IPS-NIHi7 (cell line): ENCODE measurements at regions not wholly inside any gene's neighbourhood (a gene's known extent, or its start where the extent isn't known, plus 50 kb on each side); places are given as distances from the start of the nearest gene placed in this dataset.

Experiments used
- DNase-seq: peaks from one replicate; pipeline ENCODE4 v3.0.0; 2012; ENCODE audit warnings: mixed read lengths; ENCODE audit errors: extremely low spot score

- DNase-seq, result no peak
These were observed 101.8 kb upstream of the LIPC start for GRCh38 chr15:58329781-58330671.

DNA sequence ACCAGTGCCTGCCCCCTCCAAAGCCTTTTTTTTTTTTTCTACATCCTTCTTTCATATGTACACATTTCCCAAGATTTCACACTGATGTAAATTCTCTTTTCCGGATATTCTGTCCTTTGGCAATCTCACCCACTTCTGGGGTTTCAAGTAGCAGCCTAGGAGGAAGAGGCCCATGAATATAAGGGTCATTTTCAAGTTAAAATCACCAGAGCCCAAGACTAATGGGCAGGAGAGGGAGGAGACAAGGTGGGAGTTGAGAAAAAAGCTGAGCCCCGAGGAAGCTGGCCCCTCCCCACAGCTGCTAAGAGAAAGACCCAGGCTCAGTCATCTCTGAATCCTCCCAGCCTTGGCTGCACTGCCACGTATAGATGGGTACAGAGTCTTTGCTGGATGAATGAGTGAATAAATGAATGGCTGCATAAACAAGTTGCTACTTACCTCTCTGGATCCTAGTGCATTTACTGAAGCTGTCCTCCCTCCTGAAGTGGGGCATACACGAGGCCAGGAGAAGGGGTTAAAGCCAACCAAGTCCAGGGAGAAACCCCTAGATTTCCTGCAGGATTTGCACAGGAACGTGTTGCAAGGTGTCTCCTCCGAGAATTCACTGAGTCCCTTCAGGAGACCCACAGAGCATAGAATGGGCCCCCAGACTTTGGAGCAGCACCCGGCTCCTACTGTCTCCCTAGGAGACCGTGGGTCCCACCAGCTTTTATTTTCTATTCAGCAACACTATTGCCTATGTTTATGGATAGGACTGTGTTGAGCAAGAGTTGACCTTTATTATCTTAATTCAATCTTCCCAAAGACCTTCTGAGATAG is 100.8 kb upstream of the LIPC start:
- no peak for DNase-seq

GRCh38 chr15:58331560-58331912 is 100.3 kb upstream of the LIPC start:
- DNase-seq, result no peak

DNA sequence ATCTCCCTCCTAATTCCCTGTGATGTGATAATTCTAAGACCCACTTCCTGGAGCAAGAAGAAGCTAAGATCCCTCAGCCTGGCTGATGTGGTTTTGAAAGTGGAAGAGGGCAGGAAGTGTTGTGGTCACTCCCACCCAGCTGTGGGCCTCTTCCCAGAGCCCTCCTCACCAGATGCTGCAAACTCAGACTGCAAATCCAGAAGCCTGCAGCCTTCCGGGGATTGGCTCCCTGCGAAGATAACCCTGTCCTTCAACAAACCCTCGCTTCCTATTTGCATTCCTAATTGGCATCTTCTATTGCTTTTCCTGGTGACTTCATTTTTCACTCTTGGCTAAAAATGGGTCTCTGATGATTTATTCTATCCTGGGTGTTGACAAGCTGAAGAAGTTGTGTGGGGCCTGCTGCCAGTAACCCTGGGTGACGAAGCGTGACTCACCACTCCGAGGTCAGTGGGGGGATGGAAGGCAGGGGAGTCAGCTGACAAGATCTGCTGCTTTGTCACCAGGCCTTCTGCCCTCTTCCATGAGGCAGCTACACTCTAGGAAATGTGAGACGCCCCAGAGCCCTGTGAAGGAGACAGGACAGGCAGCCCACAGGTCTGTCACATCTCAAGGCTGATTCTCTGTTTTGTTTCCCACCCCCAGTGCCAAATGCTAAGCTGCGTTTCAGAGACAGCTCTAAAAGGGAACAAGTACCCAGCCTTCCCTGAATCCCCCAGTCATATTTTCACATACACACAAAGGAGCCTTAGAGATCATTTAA is 99.7 kb upstream of the LIPC start:
- peak; percentile 64 for DNase-seq

- no peak for DNase-seq
These were observed 99.0 kb upstream of the LIPC start for GRCh38 chr15:58332676-58333400.

DNA sequence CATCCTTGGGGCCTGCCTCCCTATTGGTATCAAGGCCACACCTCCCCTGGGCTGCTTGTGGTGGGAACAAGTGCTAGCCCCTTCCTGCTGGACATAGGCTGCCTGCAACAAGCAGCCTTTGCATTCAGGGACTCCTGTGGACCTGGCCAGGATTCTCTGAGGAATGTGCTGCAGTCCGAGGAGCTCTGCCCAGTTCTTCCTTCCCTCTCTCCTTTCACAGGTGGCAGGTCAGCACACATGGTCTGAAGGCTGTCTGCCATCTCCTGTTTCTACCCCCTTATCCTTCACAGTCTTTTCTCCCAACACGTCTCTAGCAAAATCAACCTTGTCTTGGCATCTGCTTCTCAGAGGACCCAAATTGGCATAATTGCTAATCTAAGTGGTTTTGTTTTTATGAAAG is 97.0 kb upstream of the LIPC start:
- DNase-seq, result no peak

- DNase-seq, result no peak
These were observed 95.6 kb upstream of the LIPC start for GRCh38 chr15:58336161-58336560.

DNA sequence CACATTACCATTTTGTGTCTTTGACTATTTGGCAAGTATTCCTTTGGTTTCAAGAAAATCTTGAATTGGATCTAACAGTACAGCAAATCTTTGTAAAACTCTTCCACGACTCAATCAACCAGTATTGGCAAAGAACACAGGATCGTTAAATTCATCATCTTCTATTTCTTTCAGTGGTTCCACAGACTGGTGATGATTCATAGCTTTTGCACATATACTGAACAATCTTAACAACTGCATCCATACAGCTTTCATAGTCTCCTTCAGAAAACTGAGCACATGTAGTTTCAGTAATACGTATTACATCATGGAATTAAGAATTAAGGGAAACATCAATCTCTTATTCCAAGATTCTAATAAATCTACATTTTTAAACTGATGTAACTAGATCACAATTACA is 91.6 kb upstream of the LIPC start:
- no peak for DNase-seq

- DNase-seq, result no peak
These were observed 89.3 kb upstream of the LIPC start for GRCh38 chr15:58342508-58342907.

- DNase-seq, result no peak
These were observed 87.3 kb upstream of the LIPC start for GRCh38 chr15:58344213-58345070.

- DNase-seq, result no peak
These were observed 85.4 kb upstream of the LIPC start for GRCh38 chr15:58346361-58346760.

DNA sequence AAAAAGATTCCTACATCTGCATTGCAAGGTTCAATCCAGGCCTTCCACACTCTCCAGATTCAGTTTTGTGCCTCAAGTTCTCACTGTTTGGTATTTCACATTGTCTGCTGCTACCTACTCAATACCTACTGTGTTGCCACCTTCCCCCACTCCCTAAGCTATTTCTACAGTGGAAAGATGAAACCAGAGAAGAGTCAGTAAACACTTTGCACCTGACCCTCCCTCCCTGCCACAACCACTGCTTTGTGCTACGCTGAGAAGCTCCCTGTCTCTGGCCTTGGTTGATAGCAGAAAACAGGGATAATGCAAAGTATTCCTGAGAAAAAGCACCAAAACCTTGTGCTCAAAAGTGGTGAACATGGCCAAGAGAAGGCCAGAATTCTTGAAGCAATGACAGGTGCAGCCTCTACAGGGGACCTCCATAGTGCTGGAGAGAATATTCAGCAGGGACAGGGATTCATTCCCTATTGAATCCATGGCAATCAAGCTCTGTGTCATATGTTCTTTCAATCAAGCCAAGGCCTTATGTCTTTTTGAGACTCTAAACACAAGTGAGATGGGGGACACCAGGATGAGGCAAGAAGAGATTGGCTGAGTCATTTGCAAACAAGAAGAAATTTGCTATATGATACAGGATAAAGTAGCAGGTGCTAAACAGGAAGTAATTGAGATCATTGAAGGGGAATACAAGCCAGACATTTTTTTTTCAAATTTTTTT is 83.5 kb upstream of the LIPC start:
- no peak for DNase-seq

GRCh38 chr15:58352026-58352929 is 79.5 kb upstream of the LIPC start:
- no peak for DNase-seq

- DNase-seq, result no peak
These were observed 76.3 kb upstream of the LIPC start for GRCh38 chr15:58355382-58355971.

- DNase-seq, result no peak
These were observed 75.8 kb upstream of the LIPC start for GRCh38 chr15:58355973-58356372.

DNA sequence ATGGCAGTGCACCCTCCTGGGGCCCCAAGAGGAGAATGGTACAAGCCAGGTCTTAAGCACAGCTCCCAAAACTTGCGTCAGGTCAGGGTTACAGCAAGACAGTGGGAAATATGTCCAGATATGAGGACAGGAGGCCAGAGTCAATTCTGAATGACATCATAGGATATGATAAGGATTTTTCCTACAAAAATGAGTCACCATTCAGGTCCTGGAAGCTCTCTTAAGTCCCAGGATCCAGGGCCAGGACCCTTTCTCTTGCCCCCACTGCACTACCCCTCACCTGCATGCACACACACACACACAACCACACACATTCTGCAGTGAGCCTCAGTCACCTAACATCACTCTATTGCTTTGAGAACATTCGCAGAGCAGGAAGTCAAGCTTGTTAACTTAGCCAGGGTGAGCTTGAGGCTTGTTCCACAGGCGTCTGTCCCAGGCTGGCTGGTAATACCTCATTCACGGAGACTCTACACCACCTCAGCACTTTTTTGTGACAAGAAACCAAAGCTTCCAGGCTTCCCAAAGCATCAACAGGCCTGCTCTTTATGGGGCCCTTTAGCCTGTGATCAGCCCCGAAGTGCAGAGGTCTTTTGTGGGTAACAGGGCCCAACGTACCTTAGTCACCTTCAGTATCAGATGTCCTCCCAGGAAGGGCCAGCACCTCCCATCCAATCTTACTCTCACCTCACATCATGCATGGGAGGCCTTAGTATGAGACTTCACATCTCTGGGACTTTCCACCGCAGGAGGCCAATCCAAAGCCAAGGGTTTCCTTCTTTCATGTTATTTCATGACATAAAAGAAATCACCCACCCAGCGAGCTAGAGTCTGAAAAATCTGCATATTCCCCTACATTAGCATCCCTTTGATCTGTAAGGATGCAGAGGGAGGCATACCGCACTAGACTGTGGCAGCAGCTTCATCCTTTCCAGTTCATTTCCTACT is 74.0 kb upstream of the LIPC start:
- peak; percentile 25 for DNase-seq

- no peak for DNase-seq
These were observed 71.2 kb upstream of the LIPC start for GRCh38 chr15:58360421-58361090.
